CMK (cell line): ENCODE measurements at regions not wholly inside any gene's neighbourhood (a gene's known extent, or its start where the extent isn't known, plus 50 kb on each side); places are given as distances from the start of the nearest gene placed in this dataset.
A peak's percentile ranks its signal among the peaks of the same experiment; 100 is the strongest.

Source experiments
- DNase-seq: peaks from one replicate; pipeline ENCODE4 v3.0.0-alpha.2; 2010; ENCODE audit warnings: low read depth

- no peak for DNase-seq
These were observed 213.2 kb upstream of the DCBLD2 start for GRCh38 chr3:99114565-99115291.

DNA sequence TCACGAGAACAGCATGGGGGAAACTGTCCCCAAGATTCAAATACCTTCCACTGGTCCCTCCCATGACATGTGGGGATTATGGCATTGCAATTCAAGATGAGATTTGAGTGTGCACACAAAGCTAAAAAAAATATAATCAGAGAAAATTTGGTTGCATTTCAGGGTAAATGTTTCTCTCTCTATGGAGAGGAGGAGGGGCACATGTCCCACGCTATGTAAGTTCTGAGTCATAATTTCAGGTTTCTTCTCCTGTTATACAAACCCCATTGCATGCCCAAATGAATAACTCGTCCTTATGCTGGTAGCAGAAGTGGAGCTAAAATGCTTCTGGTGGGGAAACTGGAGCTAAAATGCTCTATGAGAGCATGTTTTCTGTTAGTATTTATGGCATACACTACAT is 209.7 kb upstream of the DCBLD2 start:
- DNase-seq, result no peak

DNA sequence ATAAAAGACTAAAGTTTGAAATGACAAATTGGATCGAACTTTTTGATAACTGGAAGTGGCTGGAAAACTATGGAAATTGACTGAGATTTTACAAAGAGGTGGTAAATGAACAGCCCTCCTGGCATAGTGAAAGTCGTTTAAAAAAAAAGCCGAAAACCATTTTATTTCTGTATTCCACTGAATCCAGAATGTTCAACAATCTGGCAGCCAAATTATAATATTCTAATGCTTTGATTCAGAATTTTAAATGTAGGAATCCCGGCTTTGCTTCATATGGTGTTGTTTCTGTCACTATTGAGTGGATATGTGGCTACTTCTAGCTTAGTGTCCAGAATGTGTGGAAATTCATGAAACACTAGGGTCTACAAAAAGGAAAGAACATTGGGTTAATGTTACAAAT is 208.9 kb upstream of the DCBLD2 start:
- DNase-seq, result no peak

DNA sequence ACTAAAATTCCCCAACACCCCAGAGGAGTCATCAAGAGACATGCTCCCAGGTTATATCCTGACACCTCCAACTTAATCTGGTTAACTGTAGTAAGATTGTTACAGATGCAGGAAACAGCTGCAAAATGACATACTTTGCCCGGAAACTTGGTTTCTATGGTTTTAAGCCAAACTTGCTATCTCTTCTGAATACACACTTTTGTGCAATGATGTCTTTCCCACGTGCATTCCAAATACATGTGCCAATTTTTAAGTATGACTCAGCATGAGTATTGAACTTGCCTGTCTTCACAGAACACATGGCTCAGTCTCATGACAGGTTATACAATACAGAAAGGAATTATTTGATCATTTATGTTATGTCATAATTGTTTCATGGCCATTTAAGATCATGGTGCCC is 207.0 kb upstream of the DCBLD2 start:
- no peak for DNase-seq

DNA sequence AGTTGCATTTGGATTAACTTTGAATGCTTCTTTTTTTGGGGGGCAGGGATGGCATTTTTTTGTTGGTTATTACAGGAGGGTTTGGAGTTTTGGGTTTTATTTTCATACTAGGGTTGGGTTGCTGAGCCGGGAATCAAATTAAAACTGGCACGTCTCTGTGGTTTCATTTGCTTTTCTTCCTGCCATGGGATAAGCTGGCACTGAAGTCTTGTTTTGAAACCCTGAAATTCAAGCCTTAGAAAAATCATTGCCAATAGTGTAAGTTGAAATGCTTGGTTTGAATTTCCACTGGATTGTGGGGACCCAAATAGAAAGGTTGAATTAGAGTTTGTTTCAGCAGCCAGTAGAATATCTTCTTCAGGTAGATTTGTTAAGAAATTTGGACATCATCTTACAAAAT is 193.1 kb upstream of the DCBLD2 start:
- DNase-seq, result no peak

DNA sequence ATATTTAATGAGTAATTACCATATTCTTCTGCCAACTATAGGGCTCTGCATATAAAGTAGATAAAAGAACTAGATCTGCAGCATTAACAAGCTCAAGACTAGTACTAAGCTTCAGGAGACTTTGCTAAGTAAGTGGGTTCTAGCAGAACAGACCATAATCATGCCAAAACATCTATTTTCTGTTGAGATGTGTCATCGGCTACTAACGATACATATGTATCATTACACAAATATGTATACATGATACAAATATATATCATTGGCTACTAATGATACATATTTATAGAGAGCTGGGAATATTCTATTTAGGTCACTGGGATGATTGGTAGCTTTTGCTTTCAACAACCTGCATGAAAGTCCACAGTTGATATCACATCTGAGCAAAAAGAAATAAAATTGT is 185.8 kb upstream of the DCBLD2 start:
- no peak for DNase-seq

- DNase-seq, result no peak
These were observed 183.3 kb upstream of the DCBLD2 start for GRCh38 chr3:99084826-99085225.

- no peak for DNase-seq
These were observed 182.7 kb upstream of the DCBLD2 start for GRCh38 chr3:99084156-99084555.

- no peak for DNase-seq
These were observed 169.6 kb upstream of the DCBLD2 start for GRCh38 chr3:99071096-99071495.

DNA sequence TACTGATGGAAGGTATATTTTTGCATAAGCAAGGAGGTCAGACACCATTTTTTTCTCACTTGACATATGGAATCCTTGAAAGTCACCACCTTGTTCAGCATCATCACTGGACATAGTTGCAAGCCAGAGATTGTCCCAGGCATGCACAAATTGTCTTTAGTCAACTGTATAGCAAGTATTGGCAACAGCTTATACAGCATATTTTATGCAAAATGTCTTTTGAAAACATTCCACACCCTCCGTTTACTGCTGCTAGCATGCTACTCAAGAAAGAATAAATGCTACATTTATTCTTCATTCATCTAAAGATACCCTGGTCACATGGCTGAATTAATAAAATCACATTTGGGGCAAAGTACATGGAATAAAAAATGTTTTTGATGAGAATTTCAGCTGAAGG is 168.5 kb upstream of the DCBLD2 start:
- DNase-seq, result no peak

DNA sequence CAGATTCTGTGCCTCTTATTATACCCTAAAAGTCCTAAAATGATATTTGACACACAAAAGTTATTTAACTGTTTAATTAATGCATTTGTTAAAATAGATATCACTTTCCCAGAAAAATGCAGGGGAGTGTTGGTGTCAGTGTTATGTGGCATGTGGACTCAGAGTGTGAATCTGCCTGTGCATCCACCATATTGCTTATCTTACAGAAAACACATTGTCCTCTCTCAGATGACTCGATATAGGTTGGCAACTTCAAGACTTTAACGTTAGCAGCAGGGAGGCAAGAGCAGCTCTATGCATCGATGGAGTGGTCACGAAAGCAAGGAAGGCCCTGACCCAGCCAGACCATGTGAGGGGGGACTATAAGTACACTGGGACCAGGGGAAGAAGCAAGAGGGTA is 165.4 kb upstream of the DCBLD2 start:
- peak; percentile 52 for DNase-seq

- no peak for DNase-seq
These were observed 147.7 kb upstream of the DCBLD2 start for GRCh38 chr3:99049164-99049563.

- no peak for DNase-seq
These were observed 140.3 kb upstream of the DCBLD2 start for GRCh38 chr3:99041747-99042146.

DNA sequence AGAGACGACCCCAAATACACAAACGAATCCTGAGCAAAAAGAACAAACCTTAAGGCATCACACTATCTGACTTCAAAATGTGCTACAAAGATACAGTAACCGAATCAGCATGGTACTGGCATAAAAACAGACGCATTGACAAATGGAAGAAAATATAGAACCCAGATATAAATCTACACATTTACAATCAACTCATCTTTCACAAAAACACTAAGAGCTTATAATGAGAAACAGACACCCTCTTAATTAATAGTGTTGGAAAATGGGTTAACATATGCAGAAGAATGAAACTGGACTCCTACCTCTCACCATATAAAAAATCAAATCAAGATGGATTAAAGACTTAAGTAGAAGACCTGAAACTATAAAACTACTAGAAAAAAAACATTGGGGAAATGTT is 130.3 kb upstream of the DCBLD2 start:
- DNase-seq, result no peak

GRCh38 chr3:99023590-99024192 is 122.2 kb upstream of the DCBLD2 start:
- no peak for DNase-seq

GRCh38 chr3:99021466-99021865 is 120.0 kb upstream of the DCBLD2 start:
- DNase-seq, result no peak

DNA sequence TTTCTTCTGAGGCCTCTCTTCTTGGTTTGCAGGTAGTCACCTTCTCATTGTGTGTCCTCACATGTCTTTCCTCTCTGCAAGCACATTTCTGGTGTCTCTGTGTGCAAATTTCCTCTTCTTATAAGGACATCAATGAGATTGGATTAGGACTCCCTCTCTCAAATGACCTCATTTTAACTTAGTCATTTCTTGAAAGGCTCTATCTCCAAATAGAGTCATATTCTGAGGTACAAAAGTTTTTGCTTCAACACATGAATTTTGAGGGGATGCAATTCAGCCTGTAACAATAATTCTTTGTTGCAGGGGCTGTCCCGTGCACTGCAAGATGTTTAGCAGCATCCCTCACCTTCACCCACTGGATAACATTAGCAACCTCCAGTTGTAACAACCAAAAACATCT is 115.0 kb upstream of the DCBLD2 start:
- DNase-seq, result no peak

DNA sequence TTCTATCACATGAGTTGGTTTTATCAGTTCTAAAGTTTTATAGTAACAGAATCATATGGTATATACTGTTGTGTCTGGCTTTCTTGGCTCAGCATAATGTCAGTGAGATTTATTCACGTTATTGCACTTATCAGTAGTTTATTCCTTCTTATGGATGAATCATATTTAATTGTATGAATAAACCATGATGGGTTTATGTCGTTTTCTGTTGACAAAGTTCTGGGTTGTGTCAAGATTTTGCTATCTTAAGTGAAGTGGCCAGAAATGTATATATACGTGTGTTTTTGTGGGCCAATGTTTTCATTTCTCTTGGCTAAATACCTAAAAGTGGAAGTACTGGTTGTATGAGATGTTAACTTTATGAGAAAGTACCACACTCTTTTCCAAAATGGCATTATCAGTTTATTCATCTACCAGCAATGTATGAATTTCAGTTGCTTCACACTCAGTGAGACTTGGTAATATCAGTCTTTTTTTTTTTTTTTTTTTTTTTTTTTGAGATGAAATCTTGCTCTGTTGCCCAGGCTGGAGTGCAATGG is 112.4 kb upstream of the DCBLD2 start:
- DNase-seq, result no peak

DNA sequence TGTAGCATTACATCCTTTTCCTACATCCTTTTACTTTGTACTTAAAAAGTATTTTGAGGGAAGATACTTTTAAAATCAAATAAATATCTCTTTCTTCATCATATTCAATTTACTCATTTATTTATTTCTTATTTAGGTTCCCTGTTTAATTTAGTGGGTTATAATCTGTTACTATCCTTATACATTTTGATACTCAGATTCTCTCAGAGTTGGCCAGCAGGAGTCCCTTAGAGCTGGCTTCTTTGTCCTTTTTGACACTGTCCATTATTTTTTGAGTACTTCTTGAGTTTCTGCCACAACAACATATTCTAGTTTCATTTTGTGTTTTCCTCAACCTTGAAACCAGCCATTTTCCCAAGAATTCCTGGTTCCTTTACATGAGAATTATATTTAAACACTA is 111.6 kb upstream of the DCBLD2 start:
- no peak for DNase-seq

DNA sequence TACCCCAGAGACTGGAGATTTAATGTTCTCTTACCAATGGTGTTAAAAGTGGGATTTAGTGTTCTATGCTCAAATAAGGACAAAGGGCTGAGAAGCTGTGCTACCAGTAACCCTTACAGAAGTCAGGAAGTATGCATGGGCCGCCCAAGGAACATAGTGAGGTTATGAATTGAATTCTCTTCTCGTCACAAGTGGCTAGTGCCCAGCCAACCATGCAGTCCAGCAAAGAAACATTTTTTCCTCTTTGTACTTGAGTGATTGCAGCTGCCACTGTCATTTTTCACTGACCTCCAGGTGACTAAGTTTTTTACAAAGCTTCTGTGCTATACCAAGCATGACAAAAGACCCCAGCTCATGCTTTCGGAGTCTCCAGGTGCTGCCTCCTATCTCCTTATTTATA is 110.6 kb upstream of the DCBLD2 start:
- DNase-seq, result no peak

DNA sequence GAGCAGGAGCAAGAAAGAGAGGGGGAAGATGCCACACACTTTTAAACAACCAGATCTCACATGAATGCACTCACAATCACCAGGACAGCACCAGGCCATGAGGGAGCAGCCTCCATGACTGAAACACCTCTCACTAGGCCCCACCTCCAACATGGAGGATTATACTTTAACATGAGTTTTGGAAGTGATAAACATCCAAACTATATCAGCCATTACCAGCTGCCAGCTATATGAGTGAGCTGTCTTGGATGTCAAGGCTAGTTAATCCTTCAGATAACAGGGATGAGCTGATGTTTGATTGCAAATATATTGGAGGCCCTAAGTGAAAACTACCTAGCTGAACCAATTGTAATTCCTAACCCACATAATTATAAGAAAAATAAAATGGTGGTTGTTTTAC is 108.4 kb upstream of the DCBLD2 start:
- DNase-seq, result no peak

DNA sequence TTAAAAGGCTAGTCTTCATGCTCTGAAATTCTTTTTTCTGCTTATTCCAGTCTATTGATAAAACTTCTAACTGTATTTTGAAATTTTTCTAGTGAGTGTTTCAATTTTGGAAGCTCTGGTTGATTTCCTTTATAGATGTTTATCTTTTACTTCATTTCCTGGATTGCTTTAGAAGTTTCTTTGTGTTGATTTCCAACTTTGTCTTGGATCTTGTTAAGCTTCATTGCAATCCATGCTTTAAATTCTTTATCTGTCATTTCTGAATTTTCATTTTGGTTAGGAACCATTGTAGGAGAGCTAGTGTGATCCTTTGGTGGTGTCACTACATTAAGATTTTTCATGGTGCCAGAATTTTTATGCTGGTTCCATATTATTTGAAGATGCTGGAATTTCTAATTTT is 105.2 kb upstream of the DCBLD2 start:
- no peak for DNase-seq

GRCh38 chr3:98999675-99000074 is 98.2 kb upstream of the DCBLD2 start:
- no peak for DNase-seq
